ENCODE measurements at regions not wholly inside any gene's neighbourhood (a gene's known extent, or its start where the extent isn't known, plus 50 kb on each side); places are given as distances from the start of the nearest gene placed in this dataset.

DNA sequence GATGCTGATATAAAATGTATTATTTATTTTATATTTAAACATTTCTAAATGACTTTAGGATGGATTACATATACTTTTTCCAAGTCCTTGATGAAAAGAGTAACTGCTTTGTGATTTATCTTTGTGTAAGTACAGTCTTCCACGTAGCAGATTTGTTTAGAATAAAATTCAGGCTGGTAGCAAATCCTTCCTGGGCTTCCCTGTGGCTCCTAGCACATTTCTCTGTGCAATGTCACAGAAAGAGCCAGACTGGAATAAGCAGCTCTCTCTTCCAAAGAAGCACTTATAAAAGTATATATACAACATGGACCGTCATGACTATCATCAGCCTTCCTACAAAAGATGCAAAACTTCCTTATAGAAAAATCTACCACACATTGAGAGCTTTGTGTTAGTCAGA is 388.6 kb downstream of the ACTL7B start:
- H3K4me2 ChIP-seq (ENCODE audit: low read depth, low read length): peak overlapping the region; percentile 40
- ChIA-PET CTCF (ENCODE audit: low intra/inter-chr PET ratio, low total read pairs) (no interaction called here), POLR2A (interaction anchor here (0.9 to 1.8 kb wide), 2 partner anchors 22 to 24 kb away, joined by 3 to 11 read pairs; no protein-coding TSS in a partner anchor)
- BruUV-seq (replicated peaks): no TSS peak
- H4K20me1 ChIP-seq (ENCODE audit: insufficient read depth, low read length): no peaks in the 10 kb centered on the region
- intact Hi-C loops (cut with micrococcal nuclease; ENCODE audit: unreplicated experiment): loop anchor here (2.0 kb wide), 1 partner anchor 22 kb away; no protein-coding TSS in a partner anchor
- FAIRE-seq (no peak), ATAC-seq (no peak), DNase-seq (ENCODE audit: low spot score) (no peak)
- 90% methylated on average over 2 of the region's 2 CpGs for WGBS (ENCODE audit: low lambda C conversion rate)
- no peaks in the 10 kb centered on the region for H3K27me3 ChIP-seq (ENCODE audit: control insufficient read depth in 1 of 2, insufficient read depth in 2 of 2, low read length in 2 of 2)
- H3K9me3 ChIP-seq (ENCODE audit: low read length): no peaks in the 10 kb centered on the region
- in situ Hi-C loops (cut with HindIII; ENCODE audit: extremely low pct_ligation_motif_present, low pct_unique_long_range_greater_than_20kb): no loop called here
- H3K36me3 ChIP-seq (replicated peaks in 1 of 2; ENCODE audit: control insufficient read depth in 1 of 2, insufficient read depth in 2 of 2, low read length in 2 of 2): no peaks in the 10 kb centered on the region
- H3K79me2 ChIP-seq (ENCODE audit: insufficient read depth, low read length): no peaks in the 10 kb centered on the region
- H3K9ac ChIP-seq (ENCODE audit: insufficient read depth, low read depth, low read length): no peak overlapping the region
- H2AFZ ChIP-seq (ENCODE audit: low read length): no peak overlapping the region
- H3K27ac ChIP-seq (ENCODE audit: extremely low read length, insufficient read depth, low read length): peak overlapping the region; percentile 33
- H3K4me1 ChIP-seq (ENCODE audit: insufficient read depth, low read length): peaks cover 32% of the 10 kb centered on the region
- TF ChIP-seq RNF219 (CRISPR knock-in tag; IDR thresholded peaks at IDR 0.05): no peak
- no peak for TF ChIP-seq ZFYVE20 (CRISPR knock-in tag; IDR thresholded peaks at IDR 0.05; ENCODE audit: borderline replicate concordance, low read depth)
- no peak for TF ChIP-seq AGO2 (optimal IDR thresholded peaks at IDR 0.05; ENCODE audit: low read depth, low read length)
- TF ChIP-seq CHCHD3 (CRISPR knock-in tag; IDR thresholded peaks at IDR 0.05): no peak
- no peak for TF ChIP-seq CBX2 (IDR thresholded peaks at IDR 0.05; ENCODE audit: low read depth, low read length)
- no peak for TF ChIP-seq CBX2 (CRISPR knock-in tag; IDR thresholded peaks at IDR 0.05; ENCODE audit: low read depth)
- TF ChIP-seq NFE2 (CRISPR knock-in tag; IDR thresholded peaks at IDR 0.05): no peak
- no peak for TF ChIP-seq GMEB1 (CRISPR knock-in tag; IDR thresholded peaks at IDR 0.05; ENCODE audit: borderline replicate concordance)
- H3K4me3 ChIP-seq (replicated peaks in 1 of 3; ENCODE audit: insufficient read depth in 1 of 3, low read depth in 2 of 3, low read length in 3 of 3): no peak overlapping the region; a peak in 1 of 6 replicates

Measured in HepG2 (cell line).